K562 (cell line): ENCODE measurements at regions not wholly inside any gene's neighbourhood (a gene's known extent, or its start where the extent isn't known, plus 50 kb on each side); places are given as distances from the start of the nearest gene placed in this dataset.

ENCODE experiments used
- ATAC-seq: fragments of 200-7000 bp; cut with Tn5 transposase; 3 replicates; pipeline ENCODE4 v1.9.1; 2020; ENCODE audit warnings: moderate library complexity
- BruUV-seq: library from RNA; stranded (reverse); fragments of 400-500 nt; replicated peaks from 2 replicates; lab custom pipeline; 2021; lab: Mats Ljungman, UMichigan
- CTCF ChIA-PET: fragments of 300-600 bp; formaldehyde crosslinking; extraction: SDS; loops from one replicate; lab custom pipeline; 2021; ENCODE audit warnings: low intra/inter-chr PET ratio; lab: Yijun Ruan, JAX
- POLR2A ChIA-PET: fragments of 300-600, 350-650 bp; sonication (Branson Sonifier 250); formaldehyde crosslinking; extraction: SDS; loops from one replicate; lab custom pipeline; 2021; ENCODE audit warnings: antibody characterized with exemption, inconsistent platforms; lab: Yijun Ruan, JAX
- DNase-seq, 4 experiments: peaks; one replicate each; pipeline versions ENCODE4 v3.0.0 to v3.0.0-alpha.2; 2011 to 2018; ENCODE audit warnings: low spot score in 3 of 4, mixed read lengths in 3 of 4; ENCODE audit errors: extremely low read depth in 1 of 4
- FAIRE-seq: peaks from 2 replicates; lab custom pipeline; 2011; peaks lifted over from hg19 to GRCh38; lab: Jason Lieb, UNC
- H2AFZ ChIP-seq: 2 replicates; pipeline ENCODE4 v1.6.0; 2011; ENCODE audit warnings: low read depth, low read length, control low read depth, inconsistent platforms
- H3K27ac ChIP-seq: fragments of 200-600 bp; 3 replicates; pipeline ENCODE4 v1.8.0; 2011; ENCODE audit warnings: low read depth, mild to moderate bottlenecking, control low read depth, inconsistent platforms, low read length, moderate library complexity, mixed read lengths; ENCODE audit errors: extremely low read depth
- H3K27me3 ChIP-seq, 2 experiments: fragments of 300-600 bp in 1 of 2; 2 replicates in 1 of 2; 3 replicates in 1 of 2; pipeline versions ENCODE4 v1.6.0 to v1.8.0; 2011; ENCODE audit warnings: inconsistent platforms in 2 of 2, low read length in 2 of 2, mild to moderate bottlenecking in 1 of 2, mixed read lengths in 1 of 2, moderate library complexity in 1 of 2; ENCODE audit not compliant: control insufficient read depth in 2 of 2, insufficient read depth in 2 of 2
- H3K36me3 ChIP-seq: fragments of 300-600 bp; 3 replicates; pipeline ENCODE4 v1.8.0; 2011; ENCODE audit warnings: mild to moderate bottlenecking, low read length, inconsistent platforms; ENCODE audit not compliant: control insufficient read depth, insufficient read depth
- H3K4me1 ChIP-seq, 2 experiments: fragments of 200-600 bp in 1 of 2; replicated peaks in 1 of 2; 2 replicates in 1 of 2; 3 replicates in 1 of 2; pipeline versions ENCODE4 v1.5.1 to v1.8.0; 2011; ENCODE audit warnings: inconsistent platforms in 2 of 2, low read length in 2 of 2, mild to moderate bottlenecking in 1 of 2, mixed read lengths in 1 of 2, moderate library complexity in 1 of 2; ENCODE audit not compliant: control insufficient read depth in 2 of 2, insufficient read depth in 2 of 2
- H3K4me2 ChIP-seq: 2 replicates; pipeline ENCODE4 v1.6.1; 2011; ENCODE audit warnings: low read length, control low read depth, inconsistent platforms, mixed read lengths; ENCODE audit not compliant: insufficient read depth
- H3K4me3 ChIP-seq: fragments of 200-600 bp; sonication (generic), shearing (Covaris generic); 2 replicates; pipeline ENCODE4 v1.5.1; 2016; ENCODE audit warnings: control low read depth, inconsistent platforms
- H3K79me2 ChIP-seq: fragments of 200-600 bp; 3 replicates; pipeline ENCODE4 v1.8.0; 2011; ENCODE audit warnings: low read length, inconsistent platforms; ENCODE audit not compliant: control insufficient read depth, insufficient read depth
- H3K9ac ChIP-seq, 2 experiments: 2 replicates each; pipeline versions ENCODE4 v1.6.0 to v1.6.1; 2011; ENCODE audit warnings: low read depth in 2 of 2, low read length in 2 of 2, control low read depth in 1 of 2, inconsistent platforms in 1 of 2, mild to moderate bottlenecking in 1 of 2, mixed read lengths in 1 of 2; ENCODE audit not compliant: insufficient read depth in 1 of 2
- H3K9me1 ChIP-seq: one replicate; pipeline ENCODE4 v1.6.0; 2011; ENCODE audit warnings: inconsistent platforms, mild to moderate bottlenecking, low read length, moderate library complexity; ENCODE audit not compliant: control insufficient read depth, insufficient read depth
- H3K9me3 ChIP-seq: replicated peaks from 2 replicates; pipeline ENCODE4 v1.5.1; 2011; ENCODE audit warnings: low read depth, low read length, inconsistent platforms; ENCODE audit not compliant: control insufficient read depth, insufficient read depth
- H4K20me1 ChIP-seq: replicated peaks from 2 replicates; pipeline ENCODE4 v1.6.1; 2011; ENCODE audit warnings: low read length, inconsistent platforms, mixed read lengths; ENCODE audit not compliant: control insufficient read depth, insufficient read depth
- BDP1 ChIP-seq: IDR thresholded peaks from 3 replicates; pipeline ENCODE4 v1.6.1; 2011; ENCODE audit not compliant: insufficient read length, insufficient read depth
- CBFA2T2 ChIP-seq: fragments of 450-650 bp; conservative IDR thresholded peaks from 2 replicates; pipeline ENCODE4 v1.6.1; 2017; ENCODE audit warnings: mild to moderate bottlenecking
- ETV5 ChIP-seq: sonication (generic); formaldehyde crosslinking; IDR thresholded peaks from 2 replicates; pipeline ENCODE4 v1.4.0; 2020; ENCODE audit warnings: low read depth, mild to moderate bottlenecking, missing genetic modification reagents
- FOXA1 ChIP-seq: fragments of 450-650 bp; IDR thresholded peaks from 2 replicates; pipeline ENCODE4 v1.6.1; 2016; ENCODE audit warnings: mild to moderate bottlenecking, borderline replicate concordance
- GATA2 ChIP-seq: sonication (generic); formaldehyde crosslinking; IDR thresholded peaks from 2 replicates; pipeline ENCODE4 v1.4.0; 2020; ENCODE audit warnings: mild to moderate bottlenecking, missing genetic modification reagents
- MXI1 ChIP-seq: IDR thresholded peaks from 2 replicates; pipeline ENCODE4 v1.6.1; 2011; ENCODE audit warnings: low read depth, mild to moderate bottlenecking, improper control_type of control experiment, low read length
- NFE2L1 ChIP-seq: fragments of 450-650 bp; IDR thresholded peaks from 2 replicates; pipeline ENCODE4 v1.6.1; 2016; ENCODE audit warnings: missing genetic modification characterization, low read depth, mild to moderate bottlenecking, missing compliant biosample characterization, moderate library complexity, borderline replicate concordance
- NFXL1 ChIP-seq: fragments of 450-650 bp; formaldehyde crosslinking; IDR thresholded peaks from 2 replicates; pipeline ENCODE4 v1.4.0; 2021; ENCODE audit warnings: mild to moderate bottlenecking
- SAFB ChIP-seq: fragments of 200-400 bp; formaldehyde crosslinking; IDR thresholded peaks from 2 replicates; pipeline ENCODE4 v1.6.1; 2017; ENCODE audit warnings: low read depth, low read length, borderline replicate concordance
- SETDB1 ChIP-seq: IDR thresholded peaks from one replicate; pipeline ENCODE4 v1.6.1; 2012; ENCODE audit warnings: low read length, control low read depth, inconsistent platforms
- SLC30A9 ChIP-seq: fragments of 250-450 bp; sonication (Bioruptor Pico); IDR thresholded peaks from 2 replicates; pipeline ENCODE4 v1.8.0; 2022; ENCODE audit warnings: mild to moderate bottlenecking, moderate library complexity
- SPI1 ChIP-seq: IDR thresholded peaks from 2 replicates; pipeline ENCODE4 v1.6.1; 2011; ENCODE audit warnings: low read depth, low read length, control low read depth, borderline replicate concordance
- SRSF9 ChIP-seq: fragments of 200-400 bp; formaldehyde crosslinking; IDR thresholded peaks from 2 replicates; pipeline ENCODE4 v1.6.1; 2017; ENCODE audit warnings: low read depth, low read length, borderline replicate concordance
- ZEB2 ChIP-seq: fragments of 450-650 bp; IDR thresholded peaks from 2 replicates; pipeline ENCODE4 v1.6.1; 2016
- ZNF143 ChIP-seq: sonication (generic); formaldehyde crosslinking; IDR thresholded peaks from 2 replicates; pipeline ENCODE4 v1.9.0; 2022; ENCODE audit warnings: mild to moderate bottlenecking, missing genetic modification reagents
- ZNF212 ChIP-seq: fragments of 450-650 bp; formaldehyde crosslinking; IDR thresholded peaks from 2 replicates; pipeline ENCODE4 v1.4.0; 2020; ENCODE audit warnings: mild to moderate bottlenecking
- WGBS: fragments of 100-300 bp; shearing (Covaris generic); methylation state at CpG from one replicate; pipeline ENCODE4 v1.1.6; 2016; ENCODE audit warnings: low coverage, mixed read lengths; ENCODE audit not compliant: insufficient coverage; ENCODE audit errors: missing lambda C conversion rate; 5-methylcytosine and 5-hydroxymethylcytosine counted together
- in situ Hi-C: fragments of 300-500 bp; cut with MboI; formaldehyde crosslinking; loops from 4 replicates; pipeline ENCODE4 v1.15.0; 2018; ENCODE audit warnings: inconsistent platforms, mixed read lengths
- intact Hi-C: fragments of 100-400 bp; cut with micrococcal nuclease; formaldehyde crosslinking; loops from 2 replicates; pipeline ENCODE4 v1.14.2; 2022
- TF ChIP-seq, protein P1 (sequence below): fragments of 250-450 bp; sonication (Bioruptor Pico); IDR thresholded peaks from 2 replicates; pipeline ENCODE4 v1.8.0; 2021; ENCODE audit warnings: borderline replicate concordance, mild to moderate bottlenecking, moderate library complexity; ENCODE audit not compliant: poor library complexity, severe bottlenecking
- TF ChIP-seq, protein P2 (sequence below): sonication (generic); formaldehyde crosslinking; IDR thresholded peaks from 2 replicates; pipeline ENCODE4 v1.8.1; 2023; ENCODE audit warnings: mild to moderate bottlenecking, missing genetic modification reagents
- TF ChIP-seq, protein P3 (sequence below): sonication (generic); formaldehyde crosslinking; IDR thresholded peaks from 2 replicates; pipeline ENCODE4 v1.8.1; 2023; ENCODE audit warnings: mild to moderate bottlenecking, missing genetic modification reagents, moderate library complexity

DNA sequence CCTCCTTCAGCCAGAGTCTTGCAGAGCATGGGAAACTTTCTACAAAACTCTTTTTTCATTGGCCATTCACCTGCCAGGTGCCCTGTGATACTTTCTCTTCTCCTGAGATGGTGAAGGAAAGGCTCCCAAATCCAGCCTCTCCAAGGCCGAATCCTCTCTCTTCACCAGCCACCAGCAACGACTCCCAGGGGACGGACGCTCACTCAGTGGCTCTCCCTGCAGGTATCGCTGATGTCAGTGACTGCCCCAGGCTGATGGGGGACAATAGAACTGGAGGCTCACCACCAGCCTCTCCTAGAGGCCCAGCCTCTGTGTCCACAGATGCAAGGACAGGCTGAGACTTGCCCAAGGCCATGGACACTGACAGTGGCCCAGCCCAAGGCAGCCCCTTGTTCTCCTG is 204.1 kb downstream of the BCL11B start:
- FAIRE-seq: no peak
- in situ Hi-C loops: no loop called here
- H3K4me3 ChIP-seq: no peak overlapping the region
- H3K9ac ChIP-seq: no peak overlapping the region
- H3K4me1 ChIP-seq: no peaks in the 10 kb centered on the region
- H3K27me3 ChIP-seq: peaks cover 0 to 4% of the 10 kb centered on the region in 2 experiments; a peak in 2 of 5 replicates
- H2AFZ ChIP-seq: no peak overlapping the region
- H3K9me1 ChIP-seq: no peaks in the 10 kb centered on the region
- intact Hi-C loops: no loop called here
- no peaks in the 10 kb centered on the region for H3K36me3 ChIP-seq
- H3K9me3 ChIP-seq: no peaks in the 10 kb centered on the region
- H3K79me2 ChIP-seq: no peaks in the 10 kb centered on the region
- ChIA-PET CTCF (no interaction called here), POLR2A (no interaction called here)
- 2% methylated on average over 5 of the region's 5 CpGs for WGBS
- no peak overlapping the region for H3K4me2 ChIP-seq
- no peak overlapping the region for H3K27ac ChIP-seq
- ATAC-seq: no peak
- H4K20me1 ChIP-seq: no peaks in the 10 kb centered on the region
- DNase-seq: no peak
- no TSS peak for BruUV-seq
- TF ChIP-seq SAFB (no peak), FOXA1 (no peak), ZNF212 (CRISPR knock-in tag) (no peak), GATA2 (CRISPR knock-in tag) (no peak), SRSF9 (no peak), NFXL1 (CRISPR knock-in tag) (no peak), ETV5 (CRISPR knock-in tag) (no peak), BDP1 (no peak), SPI1 (no peak), SETDB1 (no peak), SLC30A9 (no peak), MXI1 (no peak), NFE2L1 (tag) (no peak), ZEB2 (no peak), CBFA2T2 (no peak), ZNF143 (CRISPR knock-in tag) (no peak)
- TF ChIP-seq, protein P1, sequence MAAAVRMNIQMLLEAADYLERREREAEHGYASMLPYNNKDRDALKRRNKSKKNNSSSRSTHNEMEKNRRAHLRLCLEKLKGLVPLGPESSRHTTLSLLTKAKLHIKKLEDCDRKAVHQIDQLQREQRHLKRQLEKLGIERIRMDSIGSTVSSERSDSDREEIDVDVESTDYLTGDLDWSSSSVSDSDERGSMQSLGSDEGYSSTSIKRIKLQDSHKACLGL (CRISPR knock-in tag): no peak
- TF ChIP-seq, protein P2, sequence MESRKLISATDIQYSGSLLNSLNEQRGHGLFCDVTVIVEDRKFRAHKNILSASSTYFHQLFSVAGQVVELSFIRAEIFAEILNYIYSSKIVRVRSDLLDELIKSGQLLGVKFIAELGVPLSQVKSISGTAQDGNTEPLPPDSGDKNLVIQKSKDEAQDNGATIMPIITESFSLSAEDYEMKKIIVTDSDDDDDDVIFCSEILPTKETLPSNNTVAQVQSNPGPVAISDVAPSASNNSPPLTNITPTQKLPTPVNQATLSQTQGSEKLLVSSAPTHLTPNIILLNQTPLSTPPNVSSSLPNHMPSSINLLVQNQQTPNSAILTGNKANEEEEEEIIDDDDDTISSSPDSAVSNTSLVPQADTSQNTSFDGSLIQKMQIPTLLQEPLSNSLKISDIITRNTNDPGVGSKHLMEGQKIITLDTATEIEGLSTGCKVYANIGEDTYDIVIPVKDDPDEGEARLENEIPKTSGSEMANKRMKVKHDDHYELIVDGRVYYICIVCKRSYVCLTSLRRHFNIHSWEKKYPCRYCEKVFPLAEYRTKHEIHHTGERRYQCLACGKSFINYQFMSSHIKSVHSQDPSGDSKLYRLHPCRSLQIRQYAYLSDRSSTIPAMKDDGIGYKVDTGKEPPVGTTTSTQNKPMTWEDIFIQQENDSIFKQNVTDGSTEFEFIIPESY (CRISPR knock-in tag): no peak
- TF ChIP-seq, protein P3, sequence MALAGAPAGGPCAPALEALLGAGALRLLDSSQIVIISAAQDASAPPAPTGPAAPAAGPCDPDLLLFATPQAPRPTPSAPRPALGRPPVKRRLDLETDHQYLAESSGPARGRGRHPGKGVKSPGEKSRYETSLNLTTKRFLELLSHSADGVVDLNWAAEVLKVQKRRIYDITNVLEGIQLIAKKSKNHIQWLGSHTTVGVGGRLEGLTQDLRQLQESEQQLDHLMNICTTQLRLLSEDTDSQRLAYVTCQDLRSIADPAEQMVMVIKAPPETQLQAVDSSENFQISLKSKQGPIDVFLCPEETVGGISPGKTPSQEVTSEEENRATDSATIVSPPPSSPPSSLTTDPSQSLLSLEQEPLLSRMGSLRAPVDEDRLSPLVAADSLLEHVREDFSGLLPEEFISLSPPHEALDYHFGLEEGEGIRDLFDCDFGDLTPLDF (CRISPR knock-in tag): no peak
- TF ChIP-seq, all 486 proteins: peak for 0
